OCI-LY3 (cell line): ENCODE measurements at regions not wholly inside any gene's neighbourhood (a gene's known extent, or its start where the extent isn't known, plus 50 kb on each side); places are given as distances from the start of the nearest gene placed in this dataset.

Source experiments
- H2AFZ ChIP-seq: fragments of 200-600, 300-600 bp; shearing (Covaris generic); 2 replicates; pipeline ENCODE4 v1.6.0; 2014; ENCODE audit warnings: antibody characterized with exemption, low read depth, low read length
- H3K27ac ChIP-seq: fragments of 200-600, 300-600 bp; sonication (generic); 2 replicates; pipeline ENCODE4 v1.5.1; 2014; ENCODE audit warnings: mild to moderate bottlenecking, low read length, moderate library complexity, mixed read lengths
- H3K27me3 ChIP-seq: fragments of 200-600, 300-600 bp; sonication (generic); 2 replicates; pipeline ENCODE4 v1.6.1; 2014; ENCODE audit warnings: low read depth, low read length, mixed read lengths
- H3K36me3 ChIP-seq: fragments of 200-600, 300-600 bp; sonication (generic); replicated peaks from 2 replicates; pipeline ENCODE3; 2014; ENCODE audit warnings: low read depth, low read length, mixed read lengths
- H3K4me1 ChIP-seq: fragments of 300-600, 200-600 bp; sonication (generic); 2 replicates; pipeline ENCODE4 v1.6.1; 2014; ENCODE audit warnings: low read length, mixed read lengths
- H3K4me2 ChIP-seq: fragments of 200-600, 300-600 bp; sonication (generic); 2 replicates; pipeline ENCODE4 v1.6.1; 2014; ENCODE audit warnings: low read length, mixed read lengths
- H3K4me3 ChIP-seq: fragments of 300-600, 200-600 bp; sonication (generic); 2 replicates; pipeline ENCODE4 v1.5.1; 2014; ENCODE audit warnings: antibody characterized with exemption, mild to moderate bottlenecking, low read length, moderate library complexity
- H3K79me2 ChIP-seq: fragments of 300-600, 200-600 bp; shearing (Covaris generic); 2 replicates; pipeline ENCODE4 v1.6.1; 2014; ENCODE audit warnings: mild to moderate bottlenecking, low read length, mixed read lengths
- H3K9ac ChIP-seq: fragments of 300-600, 200-600 bp; shearing (Covaris generic); 2 replicates; pipeline ENCODE4 v1.6.0; 2014; ENCODE audit warnings: mild to moderate bottlenecking, low read length, moderate library complexity
- H3K9me3 ChIP-seq: fragments of 200-600, 300-600 bp; shearing (Covaris generic); 2 replicates; pipeline ENCODE4 v1.6.1; 2014; ENCODE audit warnings: low read length, mixed read lengths; ENCODE audit not compliant: insufficient read depth
- H4K20me1 ChIP-seq: fragments of 200-600, 300-600 bp; sonication (generic); 2 replicates; pipeline ENCODE4 v1.6.1; 2016; ENCODE audit warnings: low read length, mixed read lengths; ENCODE audit not compliant: insufficient read depth
- CTCF ChIP-seq: fragments of 200-600, 300-600 bp; sonication (generic); IDR thresholded peaks from 2 replicates; pipeline ENCODE4 v1.5.1; 2014; ENCODE audit warnings: antibody characterized with exemption, low read length, low read depth
- EZH2phosphoT487 ChIP-seq: fragments of 200-600 bp; shearing (Covaris generic); IDR thresholded peaks from 2 replicates; pipeline ENCODE4 v1.6.1; 2018; ENCODE audit warnings: antibody characterized with exemption, mixed run types, low read depth

GRCh38 chr18:27582760-27583412, 397.8 kb upstream of the CHST9 start:
- Histone ChIP-seq H3K36me3 (peaks cover 3% of the 10 kb centered on the region), H4K20me1 (no peaks in the 10 kb centered on the region), H2AFZ (no peak overlapping the region), H3K4me2 (no peak overlapping the region), H3K27me3 (no peaks in the 10 kb centered on the region), H3K4me3 (no peak overlapping the region), H3K9ac (no peak overlapping the region), H3K27ac (no peak overlapping the region), H3K4me1 (peaks cover 16% of the 10 kb centered on the region), H3K79me2 (no peaks in the 10 kb centered on the region), H3K9me3 (peaks cover 19% of the 10 kb centered on the region)
- TF ChIP-seq EZH2phosphoT487 (no peak), CTCF (no peak)

- no peak overlapping the region for H3K9ac ChIP-seq
- peaks cover 3% of the 10 kb centered on the region for H3K36me3 ChIP-seq
- TF ChIP-seq CTCF (no peak), EZH2phosphoT487 (no peak)
- H4K20me1 ChIP-seq = no peaks in the 10 kb centered on the region
- no peaks in the 10 kb centered on the region for H3K27me3 ChIP-seq
- no peak overlapping the region for H3K4me3 ChIP-seq
- peaks cover 24% of the 10 kb centered on the region for H3K4me1 ChIP-seq
- no peak overlapping the region for H3K4me2 ChIP-seq
- no peaks in the 10 kb centered on the region for H3K79me2 ChIP-seq
- H3K27ac ChIP-seq = no peak overlapping the region
- no peak overlapping the region for H2AFZ ChIP-seq
- H3K9me3 ChIP-seq = peaks cover 19% of the 10 kb centered on the region
These were observed 396.3 kb upstream of the CHST9 start for GRCh38 chr18:27581296-27581904.

GRCh38 chr18:27579364-27579763, 394.3 kb upstream of the CHST9 start:
- Histone ChIP-seq H3K36me3 (peaks cover 3% of the 10 kb centered on the region), H3K4me2 (no peak overlapping the region), H3K27me3 (no peaks in the 10 kb centered on the region)

More at GRCh38 chr18:27579364-27579763, 394.3 kb upstream of the CHST9 start:
- no peaks in the 10 kb centered on the region for H3K79me2 ChIP-seq
- no peak overlapping the region for H2AFZ ChIP-seq
- no peak overlapping the region for H3K9ac ChIP-seq
- peaks cover 24% of the 10 kb centered on the region for H3K4me1 ChIP-seq
- TF ChIP-seq EZH2phosphoT487 (no peak), CTCF (no peak)
- H3K9me3 ChIP-seq = peaks cover 19% of the 10 kb centered on the region
- H4K20me1 ChIP-seq = no peaks in the 10 kb centered on the region
- H3K4me3 ChIP-seq = no peak overlapping the region
- no peak overlapping the region for H3K27ac ChIP-seq
